SJSA1 (cell line): ENCODE measurements at regions not wholly inside any gene's neighbourhood (a gene's known extent, or its start where the extent isn't known, plus 50 kb on each side); places are given as distances from the start of the nearest gene placed in this dataset.
"Not testable (repeated sequence)": the region's sequence is repeated elsewhere in the genome, so short reads cannot be mapped to it uniquely, and the experiment has no call there.

ENCODE experiments used
- DNase-seq, 2 experiments: peaks; one replicate each; pipeline ENCODE4 v3.0.0-alpha.2; 2015 to 2020; ENCODE audit warnings: low spot score in 2 of 2, low read depth in 1 of 2
- H3K27ac ChIP-seq: fragments of 250-450 bp; sonication (Bioruptor Pico); 2 replicates; pipeline ENCODE4 v1.5.1; 2020; ENCODE audit warnings: mild to moderate bottlenecking, moderate library complexity
- H3K27me3 ChIP-seq: fragments of 250-450 bp; sonication (Bioruptor Pico); replicated peaks from 2 replicates; pipeline ENCODE4 v1.5.1; 2020; ENCODE audit warnings: mild to moderate bottlenecking, moderate library complexity
- H3K36me3 ChIP-seq: fragments of 250-450 bp; sonication (Bioruptor Pico); 2 replicates; pipeline ENCODE4 v1.5.1; 2020; ENCODE audit warnings: mild to moderate bottlenecking
- H3K4me1 ChIP-seq: fragments of 250-450 bp; sonication (Bioruptor Pico); replicated peaks from 2 replicates; pipeline ENCODE4 v1.6.1; 2021; ENCODE audit warnings: mild to moderate bottlenecking
- H3K4me3 ChIP-seq: fragments of 250-450 bp; sonication (Bioruptor Pico); 2 replicates; pipeline ENCODE4 v1.5.1; 2020; ENCODE audit warnings: mild to moderate bottlenecking
- H3K9me3 ChIP-seq: fragments of 250-450 bp; sonication (Bioruptor Pico); replicated peaks from 2 replicates; pipeline ENCODE4 v1.5.1; 2020; ENCODE audit warnings: mild to moderate bottlenecking

DNA sequence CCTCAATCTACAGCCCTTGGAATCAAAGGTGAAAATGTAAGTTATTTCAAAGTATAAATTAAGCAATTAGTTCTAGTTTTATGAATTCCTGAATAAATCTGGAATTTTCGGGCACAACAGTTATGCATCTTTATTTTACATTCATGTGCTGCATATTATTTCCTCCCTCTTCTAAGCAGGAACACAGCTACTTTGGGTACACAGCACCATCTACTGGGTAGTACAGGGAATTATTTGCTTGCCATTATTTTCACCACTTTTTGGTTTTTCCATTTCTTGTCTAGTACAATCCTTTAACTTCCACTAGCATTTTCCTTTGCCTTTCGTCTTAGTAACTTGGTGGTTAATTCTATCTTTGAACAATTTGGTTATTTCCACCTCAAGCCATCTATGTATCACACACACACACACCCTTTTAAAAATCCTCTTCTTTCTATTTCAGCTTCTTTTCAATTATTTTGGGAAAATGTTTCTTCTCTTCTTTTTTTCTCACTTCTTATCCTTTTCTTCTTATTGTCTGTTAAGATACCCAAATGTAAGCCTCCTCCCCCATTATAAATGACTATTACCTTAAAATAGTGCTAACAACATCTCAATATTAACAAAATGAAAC lies 451.0 kb downstream of the MFSD1 start:
- Histone ChIP-seq H3K36me3 (no peaks in the 10 kb centered on the region), H3K4me1 (no peaks in the 10 kb centered on the region), H3K9me3 (no peaks in the 10 kb centered on the region; the same call in 1 of the 2 replicates), H3K4me3 (no peak overlapping the region), H3K27me3 (no peaks in the 10 kb centered on the region), H3K27ac (no peak overlapping the region)
- no peak for DNase-seq

DNA sequence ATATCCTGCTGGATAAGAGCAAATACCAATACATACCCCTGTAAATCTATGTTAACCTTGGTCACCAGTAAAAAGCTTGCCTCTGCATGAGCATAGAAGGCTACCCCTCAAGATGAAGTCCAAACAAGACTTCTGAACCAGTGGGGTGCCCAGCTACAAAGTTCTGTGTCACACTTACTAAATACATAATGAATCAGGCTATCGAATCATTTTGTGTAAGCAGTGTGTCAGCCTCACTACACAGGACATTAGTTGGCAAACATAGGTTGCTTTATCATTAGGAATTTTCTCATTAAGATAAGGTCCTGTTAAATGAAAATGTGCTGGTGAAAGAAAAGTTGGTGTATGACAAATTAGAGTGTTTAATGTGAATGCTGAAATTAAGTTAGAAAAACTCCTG lies 452.0 kb downstream of the MFSD1 start:
- Histone ChIP-seq H3K27me3 (no peaks in the 10 kb centered on the region), H3K4me1 (no peaks in the 10 kb centered on the region), H3K27ac (no peak overlapping the region), H3K4me3 (no peak overlapping the region), H3K9me3 (no peaks in the 10 kb centered on the region; the same call in 1 of the 2 replicates), H3K36me3 (no peaks in the 10 kb centered on the region)
- no peak for DNase-seq

DNA sequence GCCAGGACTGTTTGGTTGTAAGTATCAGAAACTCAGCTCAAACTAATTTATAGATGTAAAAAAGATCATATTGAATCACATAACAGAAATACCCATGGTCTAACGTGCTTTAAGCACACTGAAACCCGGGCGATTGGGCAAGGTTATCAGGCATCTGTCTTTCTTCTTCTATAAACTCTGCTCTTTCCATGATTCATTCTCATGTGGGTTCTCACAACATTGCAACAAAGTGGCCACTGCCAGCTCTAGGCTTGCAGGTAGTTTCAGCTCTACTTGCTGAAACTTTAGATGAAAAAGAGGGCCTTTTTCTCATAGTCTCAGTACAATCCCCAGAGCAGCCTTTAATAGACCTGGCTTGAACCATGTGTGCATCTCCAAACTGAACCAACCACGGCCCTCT lies 456.1 kb downstream of the MFSD1 start:
- Histone ChIP-seq H3K27me3 (no peaks in the 10 kb centered on the region; the same call in 1 of the 2 replicates), H3K36me3 (no peaks in the 10 kb centered on the region), H3K4me3 (no peak overlapping the region), H3K27ac (no peak overlapping the region), H3K9me3 (no peaks in the 10 kb centered on the region; the same call in 1 of the 2 replicates), H3K4me1 (no peaks in the 10 kb centered on the region)
- no peak for DNase-seq

DNA sequence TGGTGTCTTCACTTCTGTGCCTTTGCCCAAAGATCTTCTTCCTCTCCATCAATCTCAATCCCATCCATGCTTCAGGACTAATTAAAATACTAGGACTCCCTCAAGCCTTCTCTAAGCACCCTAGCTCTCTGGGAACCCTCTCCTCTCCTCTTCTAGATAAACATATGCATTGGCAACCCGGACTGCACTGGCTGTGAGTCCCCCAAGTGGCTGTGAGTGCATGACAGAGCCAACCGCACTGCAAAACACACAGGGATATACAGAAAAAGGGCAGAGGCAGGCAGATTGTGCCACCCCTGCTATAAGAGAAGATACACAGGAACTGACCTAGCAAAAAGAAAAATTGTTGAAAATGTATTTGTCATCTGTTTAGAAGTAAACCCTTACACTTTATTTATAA lies 457.1 kb downstream of the MFSD1 start:
- Histone ChIP-seq H3K9me3 (no peaks in the 10 kb centered on the region), H3K36me3 (no peaks in the 10 kb centered on the region), H3K27me3 (no peaks in the 10 kb centered on the region; the same call in 1 of the 2 replicates), H3K27ac (no peak overlapping the region), H3K4me3 (no peak overlapping the region), H3K4me1 (no peaks in the 10 kb centered on the region)
- no peak for DNase-seq

DNA sequence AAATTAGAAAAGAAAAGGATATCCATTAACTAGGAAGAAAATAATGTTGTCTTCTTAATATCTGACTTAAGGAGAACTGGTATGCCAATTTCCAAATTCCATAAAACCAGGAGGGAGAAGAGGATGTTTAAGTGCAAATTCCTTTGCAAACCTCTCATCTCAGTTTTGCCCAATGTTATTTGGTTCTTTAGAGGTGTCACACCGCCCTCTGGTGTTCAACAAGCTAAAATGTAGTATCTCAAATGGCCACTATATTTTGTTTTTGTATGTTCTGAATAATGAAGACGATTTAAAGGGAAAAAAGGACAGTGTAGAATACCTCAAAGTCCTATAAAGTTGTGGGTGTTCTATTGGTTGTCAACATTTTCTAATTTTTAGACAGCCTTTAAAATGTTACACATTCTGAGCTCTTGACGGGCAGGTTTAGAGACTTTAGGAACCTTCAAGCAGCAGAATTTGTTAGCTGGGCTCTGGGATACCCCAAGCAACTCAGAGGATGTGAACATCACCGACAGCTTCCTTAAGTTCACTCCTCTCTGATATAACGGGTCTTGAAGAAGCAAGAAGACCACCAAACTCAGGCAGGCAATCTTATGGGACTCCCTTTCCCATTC lies 458.3 kb downstream of the MFSD1 start:
- H3K36me3 ChIP-seq: no peaks in the 10 kb centered on the region
- H3K4me1 ChIP-seq: no peaks in the 10 kb centered on the region
- H3K27me3 ChIP-seq: no peaks in the 10 kb centered on the region; the same call in 1 of the 2 replicates
- no peak overlapping the region for H3K4me3 ChIP-seq
- H3K27ac ChIP-seq: no peak overlapping the region
- H3K9me3 ChIP-seq: no peaks in the 10 kb centered on the region
- peak in 1 of 2 experiments; percentile 16 for DNase-seq

DNA sequence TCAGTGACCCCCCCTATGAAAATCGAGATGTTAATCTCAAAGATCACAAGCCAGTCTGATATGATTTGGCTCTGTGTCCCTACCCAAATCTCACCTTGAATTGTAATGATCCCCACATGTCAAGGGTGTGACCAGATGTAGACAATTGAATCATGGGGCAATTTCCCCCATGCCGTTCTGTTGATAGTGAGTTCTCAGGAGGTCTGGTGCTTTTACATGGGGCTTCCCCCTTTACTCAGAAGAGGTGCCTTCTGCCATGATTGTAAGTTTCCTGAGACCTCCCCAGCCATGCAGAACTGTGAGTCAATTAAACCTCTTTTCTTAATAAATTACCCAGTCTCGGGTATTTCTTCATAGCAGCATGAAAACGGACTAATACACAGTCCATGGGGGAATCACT lies 459.5 kb downstream of the MFSD1 start:
- H3K27ac ChIP-seq, DNase-seq, H3K4me3 ChIP-seq, H3K36me3 ChIP-seq, H3K4me1 ChIP-seq, H3K27me3 ChIP-seq, H3K9me3 ChIP-seq: not testable (repeated sequence)

DNA sequence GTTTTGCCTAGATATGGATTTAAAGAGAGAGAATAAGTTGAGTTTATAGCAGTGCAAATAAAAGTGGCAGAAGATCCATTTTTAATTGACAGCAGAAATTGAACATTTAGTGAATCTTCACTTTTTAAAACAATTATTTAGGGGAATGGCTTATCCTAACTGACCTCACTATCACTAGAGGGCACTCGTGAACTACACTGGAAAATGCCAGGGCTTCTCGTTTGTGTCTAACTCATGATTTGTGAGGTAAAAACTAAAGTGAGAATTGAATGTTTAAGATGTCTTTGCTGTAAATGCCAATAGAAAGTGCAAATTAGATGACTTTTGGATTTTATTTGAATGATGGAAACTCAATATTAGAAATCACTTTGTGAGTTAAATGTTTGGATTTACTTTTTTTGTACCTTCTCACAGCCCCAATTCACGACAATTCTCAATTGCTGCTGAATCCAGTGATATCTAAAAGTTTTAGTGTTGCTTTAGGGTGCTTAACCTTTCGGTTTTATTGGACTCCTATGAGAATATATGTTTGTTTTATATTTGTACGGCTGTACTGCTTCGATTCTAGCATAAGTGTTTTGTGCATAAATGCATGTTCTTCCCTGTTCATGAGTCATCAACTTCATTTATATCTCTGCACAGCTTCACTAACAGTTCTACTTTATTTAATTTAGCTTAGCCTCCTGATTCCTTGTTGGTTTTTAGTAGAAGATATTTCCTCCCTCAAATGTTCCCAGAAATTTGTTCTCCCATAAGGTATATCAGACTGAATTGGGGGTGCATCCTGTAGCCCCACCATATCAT lies 462.1 kb downstream of the MFSD1 start:
- no peaks in the 10 kb centered on the region for H3K4me1 ChIP-seq
- no peaks in the 10 kb centered on the region for H3K36me3 ChIP-seq
- H3K9me3 ChIP-seq: no peaks in the 10 kb centered on the region
- H3K27ac ChIP-seq: no peak overlapping the region
- DNase-seq: peak in 1 of 2 experiments; percentile 18
- no peaks in the 10 kb centered on the region; the same call in 1 of the 2 replicates for H3K27me3 ChIP-seq
- H3K4me3 ChIP-seq: no peak overlapping the region

DNA sequence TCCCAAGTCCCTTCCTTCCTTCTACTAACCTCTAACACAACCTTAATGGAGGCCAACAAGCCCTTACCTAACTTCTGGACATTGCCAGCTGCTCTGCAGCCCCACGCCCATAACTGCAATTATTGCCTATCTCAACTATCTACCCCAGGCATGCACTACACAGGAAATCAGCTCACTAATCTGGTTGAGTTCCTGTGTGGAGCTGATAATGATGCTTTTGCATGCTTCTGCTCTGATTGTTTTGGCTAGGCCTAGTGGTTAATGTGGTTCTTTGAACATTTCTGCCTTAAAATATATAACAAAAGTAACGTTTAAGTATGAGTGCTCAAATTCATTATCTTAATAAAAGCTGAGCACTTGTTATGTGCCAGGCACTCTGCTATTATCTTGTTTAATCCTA lies 463.9 kb downstream of the MFSD1 start:
- no peak for DNase-seq
- Histone ChIP-seq H3K4me1 (no peaks in the 10 kb centered on the region), H3K4me3 (no peak overlapping the region), H3K27ac (no peak overlapping the region), H3K36me3 (no peaks in the 10 kb centered on the region), H3K27me3 (no peaks in the 10 kb centered on the region), H3K9me3 (no peaks in the 10 kb centered on the region)

DNA sequence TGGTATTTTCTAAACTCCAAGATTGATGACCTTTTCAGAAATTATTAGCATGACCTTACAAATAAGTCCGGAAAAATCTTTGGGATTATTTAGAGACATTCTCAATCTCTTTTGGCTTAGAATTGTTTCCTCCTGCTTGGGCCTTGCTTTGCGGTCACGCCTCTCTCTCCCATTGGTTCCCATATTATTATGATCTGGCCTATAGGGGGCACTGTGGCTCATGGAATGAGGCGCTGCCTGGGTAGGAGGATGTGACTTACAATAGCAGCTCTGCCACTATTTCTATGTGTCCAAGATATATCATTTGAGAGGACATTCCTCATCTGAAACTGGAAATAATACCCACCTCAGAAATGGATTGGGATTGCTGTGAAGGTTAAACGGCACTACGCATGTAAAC lies 464.9 kb downstream of the MFSD1 start:
- peak in 1 of 2 experiments; percentile 12 for DNase-seq
- no peak overlapping the region for H3K4me3 ChIP-seq

DNA sequence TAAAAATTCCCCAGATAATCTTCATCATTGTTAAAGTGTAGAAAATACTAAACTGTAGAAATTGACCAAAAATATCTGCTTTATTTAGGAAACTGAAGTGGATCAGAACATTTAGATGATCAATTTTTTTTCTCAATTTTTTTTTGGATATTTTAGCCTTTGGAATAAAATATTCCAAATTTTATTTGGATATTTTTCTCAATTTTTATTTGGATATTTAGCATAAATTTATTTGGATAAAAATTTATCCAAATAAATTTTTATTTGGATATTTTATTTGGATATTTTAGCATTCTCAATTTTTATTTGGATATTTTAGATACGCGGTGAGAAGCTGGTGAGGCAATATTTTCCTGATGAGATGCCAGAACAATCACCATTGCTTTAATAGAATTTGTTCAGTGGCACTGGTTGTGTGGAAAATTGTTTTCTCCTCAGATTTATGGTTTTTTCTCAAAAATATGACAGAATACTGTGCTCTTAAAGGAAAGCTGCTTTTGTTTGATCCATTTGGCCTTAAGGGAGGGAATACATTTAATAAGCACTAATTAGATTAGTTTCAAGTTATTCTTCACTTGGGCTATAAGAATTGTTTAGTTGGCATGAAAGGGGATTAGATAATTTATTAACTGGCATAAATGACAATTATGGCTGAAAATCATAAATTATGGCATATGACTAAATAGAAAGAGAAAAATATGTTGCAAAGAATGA lies 470.1 kb downstream of the MFSD1 start:
- H3K36me3 ChIP-seq: no peaks in the 10 kb centered on the region
- H3K27ac ChIP-seq: no peak overlapping the region
- H3K4me3 ChIP-seq: no peak overlapping the region
- no peaks in the 10 kb centered on the region for H3K9me3 ChIP-seq
- no peaks in the 10 kb centered on the region for H3K27me3 ChIP-seq
- no peaks in the 10 kb centered on the region for H3K4me1 ChIP-seq
- no peak for DNase-seq

More for the DNA sequence above, 464.9 kb downstream of the MFSD1 start:
- Histone ChIP-seq H3K36me3 (no peaks in the 10 kb centered on the region), H3K27ac (no peak overlapping the region), H3K4me1 (no peaks in the 10 kb centered on the region), H3K9me3 (no peaks in the 10 kb centered on the region), H3K27me3 (no peaks in the 10 kb centered on the region)

DNA sequence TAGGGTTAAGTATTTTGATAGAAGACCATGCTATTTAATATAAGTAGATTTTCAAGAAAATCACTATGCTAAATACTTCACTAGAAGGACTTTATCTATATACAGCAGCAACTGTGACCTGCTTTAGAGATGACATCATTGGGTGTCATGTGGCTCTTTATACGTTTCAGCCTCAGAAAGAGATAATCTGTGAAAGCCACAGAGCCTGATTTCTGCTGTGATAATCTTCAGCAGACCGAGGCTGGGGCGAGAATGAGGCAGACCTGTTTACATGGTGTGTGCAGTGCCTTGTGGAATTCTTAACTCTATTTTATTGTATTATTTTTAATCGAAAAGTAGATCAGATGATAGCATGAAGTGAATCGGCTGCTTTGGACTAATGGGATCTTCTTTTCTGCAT lies 471.2 kb downstream of the MFSD1 start:
- no peak overlapping the region for H3K4me3 ChIP-seq
- DNase-seq: no peak
- H3K27ac ChIP-seq: no peak overlapping the region
- no peaks in the 10 kb centered on the region for H3K27me3 ChIP-seq
- H3K9me3 ChIP-seq: no peaks in the 10 kb centered on the region
- no peaks in the 10 kb centered on the region for H3K36me3 ChIP-seq
- H3K4me1 ChIP-seq: no peaks in the 10 kb centered on the region

DNA sequence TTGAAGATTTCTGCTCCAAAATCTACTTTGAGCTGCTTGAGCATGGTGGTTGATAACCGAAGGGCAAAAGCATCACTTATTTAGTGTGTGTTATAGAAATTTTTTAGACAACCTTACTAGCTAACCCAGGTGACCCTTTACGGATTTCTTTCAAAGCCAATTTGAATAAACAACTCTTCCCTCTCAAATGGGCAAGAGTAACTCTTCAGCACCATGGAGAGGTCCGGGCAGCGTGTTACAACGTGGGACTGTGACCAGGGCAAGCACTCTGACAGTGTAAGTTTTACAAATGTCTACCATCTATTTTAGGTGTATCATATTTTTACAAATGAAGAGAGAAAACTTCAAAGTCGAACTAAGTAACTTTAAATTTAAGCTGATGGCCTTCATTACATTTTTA lies 471.8 kb downstream of the MFSD1 start:
- peak in 1 of 2 experiments; percentile 4 for DNase-seq
- Histone ChIP-seq H3K4me3 (no peak overlapping the region), H3K36me3 (no peaks in the 10 kb centered on the region), H3K27ac (no peak overlapping the region), H3K4me1 (no peaks in the 10 kb centered on the region), H3K27me3 (no peaks in the 10 kb centered on the region), H3K9me3 (no peaks in the 10 kb centered on the region)

DNA sequence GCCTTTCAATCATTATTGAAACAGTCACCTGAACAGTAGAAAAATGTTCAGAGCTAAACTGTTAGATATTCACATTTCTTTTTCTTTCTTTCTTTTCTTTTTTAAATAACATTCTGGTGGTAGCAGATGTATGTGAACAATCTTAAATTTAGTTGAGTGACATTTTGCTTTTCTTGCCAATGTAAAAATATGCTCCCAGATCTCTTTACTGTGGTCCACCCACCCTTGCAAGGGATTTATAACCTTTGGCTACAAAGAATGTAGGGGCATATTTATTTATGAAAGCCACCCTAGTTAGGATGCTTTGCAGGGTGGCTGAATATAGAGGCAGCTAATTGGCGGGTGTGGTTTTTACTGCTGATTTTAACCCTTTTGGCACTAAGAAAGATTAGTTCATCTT lies 473.9 kb downstream of the MFSD1 start:
- DNase-seq: no peak
- Histone ChIP-seq H3K36me3 (no peaks in the 10 kb centered on the region), H3K9me3 (no peaks in the 10 kb centered on the region), H3K27me3 (no peaks in the 10 kb centered on the region), H3K4me3 (no peak overlapping the region), H3K27ac (no peak overlapping the region), H3K4me1 (no peaks in the 10 kb centered on the region)

DNA sequence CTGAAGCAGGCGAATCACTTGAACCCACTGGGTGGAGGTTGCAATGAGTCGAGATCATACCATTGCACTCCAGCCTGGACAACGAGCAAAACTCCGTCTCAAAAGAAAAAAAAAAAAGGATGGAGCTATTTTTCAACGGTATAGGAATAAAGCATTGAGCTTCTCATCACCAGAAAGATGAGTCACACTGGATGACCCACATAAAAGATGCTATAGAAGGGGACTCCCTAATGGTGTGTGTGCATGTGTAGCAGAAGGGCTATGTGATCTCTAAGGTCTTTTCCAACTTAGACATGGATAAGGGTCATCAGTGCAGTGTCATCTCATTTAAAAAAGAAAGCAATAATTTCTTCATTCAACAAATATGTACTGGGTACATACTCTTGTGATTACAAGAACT lies 476.0 kb downstream of the MFSD1 start:
- Histone ChIP-seq H3K36me3 (no peaks in the 10 kb centered on the region), H3K4me3 (no peak overlapping the region), H3K9me3 (no peaks in the 10 kb centered on the region), H3K27ac (no peak overlapping the region), H3K4me1 (no peaks in the 10 kb centered on the region), H3K27me3 (no peaks in the 10 kb centered on the region)
- no peak for DNase-seq
